GM18861 (cell line): ENCODE measurements at regions not wholly inside any gene's neighbourhood (a gene's known extent, or its start where the extent isn't known, plus 50 kb on each side); places are given as distances from the start of the nearest gene placed in this dataset.

ENCODE experiments used
- ATAC-seq: cut with Tn5 transposase; IDR thresholded peaks from one replicate; pipeline ENCODE4 v1.9.1; 2021; ENCODE audit not compliant: unreplicated experiment

DNA sequence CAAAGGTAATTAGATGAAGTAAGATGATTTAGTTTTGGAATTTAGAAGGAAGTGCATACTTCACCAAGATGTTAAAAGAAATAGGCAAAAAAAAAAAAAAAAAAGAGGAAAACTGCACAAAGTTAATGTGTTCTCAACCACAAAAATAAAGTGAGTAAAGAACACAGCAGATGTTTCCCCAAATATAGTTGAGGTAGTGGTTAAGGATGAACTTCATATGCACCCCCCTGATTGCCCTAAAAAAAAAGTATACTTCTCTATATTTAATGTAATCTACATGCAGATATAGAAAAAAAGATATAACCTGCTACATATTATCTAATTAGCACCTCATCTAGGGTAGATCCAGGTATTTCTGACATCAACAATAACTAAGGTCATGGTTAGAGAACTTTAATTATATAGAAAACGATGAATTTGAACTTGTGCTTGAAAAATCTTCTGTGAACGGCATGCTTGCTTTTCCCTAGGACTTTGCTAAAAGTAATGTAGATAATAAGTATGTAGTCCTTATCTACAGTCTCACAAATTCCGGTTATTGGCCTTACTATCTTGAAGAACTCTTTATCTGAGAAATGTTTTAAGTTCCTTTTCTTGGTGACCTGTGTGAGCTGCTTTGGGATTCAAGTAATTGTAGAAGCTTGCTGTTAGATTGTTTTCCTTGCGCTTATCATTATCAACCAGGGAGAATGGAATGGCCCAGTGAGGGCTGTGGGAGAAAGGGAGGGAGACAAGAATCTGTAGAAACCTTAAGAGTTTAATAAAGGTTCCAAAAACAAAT is 70.1 kb upstream of the LRRC7 start:
- ATAC-seq = no peak

DNA sequence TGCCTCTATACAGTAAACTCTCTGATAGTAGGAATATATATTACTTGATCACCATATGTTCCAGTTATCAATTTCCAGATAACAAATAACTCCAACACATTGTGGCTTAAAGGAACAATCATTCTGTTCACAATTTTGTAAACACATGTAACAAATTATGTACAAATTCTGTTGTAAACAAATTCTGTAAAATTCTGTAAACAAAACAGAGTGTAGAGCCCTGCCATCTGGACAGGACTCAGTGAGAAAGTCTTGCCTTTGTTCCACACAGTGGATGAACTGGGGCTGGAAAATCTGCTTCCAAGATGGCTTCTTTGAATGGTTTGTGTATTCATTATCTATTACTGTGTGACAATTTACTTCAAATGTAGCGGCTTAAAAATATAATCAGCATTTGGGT is 69.0 kb upstream of the LRRC7 start:
- ATAC-seq = no peak

DNA sequence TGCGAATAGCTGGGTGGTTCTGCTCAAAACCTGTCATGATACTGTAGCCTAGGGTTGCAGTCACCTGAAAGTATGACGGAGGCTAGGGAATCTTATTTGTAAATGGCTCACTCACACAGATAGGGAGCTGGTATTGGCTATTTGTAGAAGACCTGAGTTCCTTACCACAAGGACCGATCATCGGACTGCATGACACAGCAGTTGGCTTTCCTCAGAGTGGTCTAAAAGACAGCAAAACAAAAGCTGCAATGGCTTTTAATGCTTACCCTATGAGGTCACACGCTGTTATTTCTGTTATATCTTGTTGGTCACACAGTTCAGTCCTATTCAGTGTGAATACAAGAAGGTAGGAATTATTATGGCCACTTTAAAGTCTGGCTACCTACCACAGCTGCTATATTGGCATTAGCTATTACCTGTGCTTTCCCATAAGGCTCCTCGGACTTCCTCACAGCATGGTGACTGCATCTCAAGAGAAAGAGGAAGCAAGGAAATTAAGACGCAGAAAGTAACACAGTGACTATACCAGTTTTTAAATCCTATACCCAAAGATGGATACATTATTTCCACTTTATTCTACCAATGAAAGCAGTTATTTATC is 68.4 kb upstream of the LRRC7 start:
- no peak for ATAC-seq

DNA sequence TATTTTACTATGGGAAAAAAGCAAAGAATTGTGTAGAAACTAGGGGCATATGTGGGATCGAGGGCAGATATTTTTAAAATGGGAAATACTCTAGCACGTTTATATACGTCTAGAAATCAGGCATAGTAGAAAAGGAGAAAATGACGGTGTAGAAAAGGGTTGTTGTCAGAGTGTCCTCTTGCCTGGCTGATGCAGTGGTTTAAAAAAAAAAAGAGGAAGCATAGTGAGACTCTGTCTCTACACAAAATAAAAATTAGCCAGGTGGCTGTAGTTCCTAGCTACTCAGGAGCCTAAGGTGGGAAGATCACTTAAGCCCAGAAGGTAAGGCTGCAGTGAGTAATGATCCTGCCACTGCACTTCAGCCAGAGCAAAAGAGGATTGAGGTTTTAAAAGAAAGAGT is 64.7 kb upstream of the LRRC7 start:
- ATAC-seq = no peak

DNA sequence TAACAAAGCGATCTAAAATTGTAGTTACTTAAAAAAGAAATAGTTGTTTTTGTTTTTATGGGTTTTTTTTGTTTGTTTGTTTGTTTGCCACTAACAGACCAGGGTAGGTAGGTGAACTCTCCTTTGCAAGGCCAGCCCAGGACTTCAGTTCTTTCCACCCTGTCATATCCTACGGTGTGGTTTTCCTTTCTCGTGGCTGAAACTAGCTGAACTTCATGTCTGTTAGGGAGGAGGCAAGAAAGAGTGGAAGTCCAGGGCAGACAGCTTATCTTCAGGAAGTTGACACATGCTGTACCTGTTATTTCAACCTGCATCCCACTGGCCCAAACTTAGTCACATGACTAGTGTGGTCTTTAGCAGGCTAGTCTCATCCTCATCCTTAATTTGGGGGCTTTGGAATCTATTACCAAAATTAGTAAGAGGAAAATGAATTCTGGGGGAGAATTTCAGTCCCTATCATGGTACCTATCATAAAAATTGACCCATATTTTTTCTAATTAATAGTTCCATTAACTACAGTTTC is 62.9 kb upstream of the LRRC7 start:
- ATAC-seq = no peak

DNA sequence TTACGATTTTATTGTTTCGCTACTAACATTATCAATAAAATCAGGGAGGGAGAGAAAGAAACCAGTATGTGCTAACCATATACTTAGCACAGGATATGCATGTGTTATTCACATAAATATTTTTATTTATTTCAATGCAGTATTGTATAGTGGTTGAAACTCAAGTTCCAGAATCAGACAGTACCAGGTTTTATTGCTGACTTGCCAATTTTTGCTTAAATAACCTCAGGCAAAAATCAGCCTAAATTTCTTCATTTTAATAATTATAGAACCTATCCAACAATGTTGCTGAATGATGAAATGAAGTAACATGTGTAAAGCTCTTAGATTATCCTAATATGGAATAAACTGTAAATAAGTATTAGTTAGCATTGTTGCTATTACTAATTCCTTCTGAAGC is 61.4 kb upstream of the LRRC7 start:
- ATAC-seq = no peak

DNA sequence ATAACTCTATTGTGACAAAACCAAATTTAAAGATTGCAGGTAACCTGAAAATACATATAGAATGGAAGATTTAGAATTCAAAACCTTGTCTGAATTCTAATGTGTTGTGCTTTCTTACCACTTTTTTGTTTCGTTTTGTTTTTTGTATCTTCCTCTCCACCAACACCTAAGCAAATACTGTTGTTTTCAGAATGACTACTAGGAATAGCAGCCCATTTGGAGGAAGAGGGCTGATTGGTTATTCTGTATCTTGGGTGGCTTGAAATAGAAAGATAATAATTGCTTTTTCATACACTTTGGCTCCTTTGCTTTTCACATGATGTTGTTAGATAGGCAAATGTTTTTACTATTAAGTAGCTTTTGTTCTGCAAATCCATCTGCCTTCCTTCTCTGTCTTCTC is 61.0 kb upstream of the LRRC7 start:
- no peak for ATAC-seq

DNA sequence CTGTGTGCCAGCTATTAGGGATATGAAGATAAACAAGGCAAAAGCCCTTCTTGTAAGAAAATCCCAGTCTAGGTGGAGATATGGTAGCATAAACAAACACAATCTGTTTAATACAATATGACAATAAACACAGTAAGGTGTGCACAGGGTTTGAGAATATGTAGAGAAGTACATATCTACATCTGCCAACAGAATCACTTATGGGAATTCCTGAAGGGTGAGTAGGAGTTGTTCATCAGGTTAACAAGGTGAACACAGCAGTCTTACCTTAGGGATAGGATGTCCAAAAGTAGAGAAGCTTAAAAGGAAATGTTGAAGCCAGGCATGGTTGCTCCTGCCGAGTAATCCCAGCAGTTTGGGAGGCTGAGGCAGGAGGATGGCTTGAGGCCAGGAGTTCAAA is 57.7 kb upstream of the LRRC7 start:
- no peak for ATAC-seq

DNA sequence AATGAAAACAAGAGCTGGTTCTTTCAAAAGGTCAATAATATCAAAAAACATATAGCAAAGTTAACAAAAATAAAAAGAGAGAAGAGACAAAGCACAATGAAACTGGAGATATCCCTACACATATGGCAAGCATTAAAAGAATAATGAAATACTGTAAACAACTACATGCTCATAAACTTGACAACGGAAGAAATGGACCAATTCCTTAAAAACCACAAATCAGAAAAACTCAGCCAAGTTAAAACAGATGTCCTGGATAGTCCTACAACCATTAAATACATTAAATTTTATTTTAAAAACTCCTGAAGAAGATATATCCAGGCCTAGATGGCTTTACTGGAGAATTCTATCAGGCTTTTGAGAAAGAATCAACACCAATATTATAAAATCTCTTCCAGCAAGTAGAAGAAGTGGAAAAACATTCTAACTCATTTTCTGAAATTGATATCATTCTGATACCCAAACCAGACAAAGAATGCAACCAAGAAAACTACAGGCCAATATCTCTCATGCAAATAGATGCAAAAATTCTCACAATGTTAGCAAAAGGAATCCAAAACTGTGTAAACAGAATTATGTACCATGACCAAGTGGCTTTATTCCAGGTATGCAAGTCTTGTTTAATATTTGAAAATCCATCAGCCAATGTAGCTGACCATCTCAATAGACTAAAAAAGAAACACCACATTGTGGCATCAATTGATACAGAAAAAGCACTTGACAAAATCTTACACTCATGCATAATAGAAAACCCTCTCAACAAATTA is 56.1 kb upstream of the LRRC7 start:
- ATAC-seq = no peak

DNA sequence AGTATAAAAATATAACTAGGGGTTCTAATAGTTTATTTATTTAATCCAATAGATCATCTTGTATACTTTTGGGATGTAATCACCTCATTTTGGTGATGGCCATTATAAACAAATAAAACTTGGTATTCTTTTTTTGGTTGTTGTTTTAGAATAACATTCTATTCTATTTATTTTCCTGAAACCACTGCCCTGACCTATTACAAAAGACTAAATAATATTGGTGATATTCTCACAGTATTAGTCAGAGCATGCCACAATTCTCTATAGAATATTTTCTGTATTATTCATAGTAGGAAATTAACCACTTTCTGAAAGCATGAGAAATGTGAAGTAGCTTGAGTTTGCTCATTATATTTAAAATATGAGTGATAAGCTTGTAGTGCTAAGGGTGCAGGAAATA is 54.1 kb upstream of the LRRC7 start:
- ATAC-seq = no peak
